Urinary bladder (tissue), 4 donors: ENCODE measurements at regions not wholly inside any gene's neighbourhood (a gene's known extent, or its start where the extent isn't known, plus 50 kb on each side); places are given as distances from the start of the nearest gene placed in this dataset. TPM values are rescaled to one million over a fixed set of nuclear protein-coding genes. Genes with fewer than 3 reads are reported as not detected.

ENCODE experiments used
- DNase-seq: peaks from one replicate; pipeline ENCODE4 v3.0.0-alpha.2; 2015; ENCODE audit errors: extremely low spot score
- H3K27ac ChIP-seq: one replicate; pipeline ENCODE4 v1.5.1; 2013; ENCODE audit warnings: low read depth, mild to moderate bottlenecking, moderate library complexity
- H3K36me3 ChIP-seq: one replicate; pipeline ENCODE4 v1.6.1; 2013; ENCODE audit warnings: mild to moderate bottlenecking, moderate library complexity; ENCODE audit not compliant: insufficient read depth
- H3K4me1 ChIP-seq: one replicate; pipeline ENCODE4 v1.6.1; 2013; ENCODE audit warnings: mild to moderate bottlenecking, moderate library complexity; ENCODE audit not compliant: insufficient read depth
- H3K4me3 ChIP-seq: one replicate; pipeline ENCODE4 v1.5.1; 2013; ENCODE audit warnings: low read depth, low read length
- WGBS: extraction: QIAGEN DNeasy Blood & Tissue Kit; methylation state at CpG from one replicate; pipeline ENCODE4 v1.1.7; 2013; 5-methylcytosine and 5-hydroxymethylcytosine counted together
- small RNA-seq: library from RNA; depleted of rRNA; stranded (forward); fragments of <200 nt; gene quantifications from one replicate; pipeline ENCODE3, GENCODE V24; 2014
- donor health status: healthy with polysubstance abuse.
- donor health status: healthy.

- Histone ChIP-seq H3K27ac (no peak overlapping the region), H3K36me3 (no peaks in the 10 kb centered on the region), H3K4me1 (no peaks in the 10 kb centered on the region), H3K4me3 (no peak overlapping the region)
- 24% methylated on average over 1 of the region's 1 CpG for WGBS
- no peak for DNase-seq
Measured at GRCh38 chr5:52177193-52177592, 610.5 kb upstream of the ITGA1 start.

GRCh38 chr5:52181403-52181802 is 606.3 kb upstream of the ITGA1 start:
- Histone ChIP-seq H3K27ac (no peak overlapping the region), H3K4me1 (no peaks in the 10 kb centered on the region), H3K36me3 (no peaks in the 10 kb centered on the region), H3K4me3 (no peak overlapping the region)
- 25% methylated on average over 2 of the region's 2 CpGs for WGBS
- DNase-seq: no peak

GRCh38 chr5:52190737-52191136 is 597.0 kb upstream of the ITGA1 start:
- no peaks in the 10 kb centered on the region for H3K36me3 ChIP-seq
- no peak for DNase-seq

GRCh38 chr5:52199833-52200232 is 587.9 kb upstream of the ITGA1 start:
- H3K27ac ChIP-seq: no peak overlapping the region
- H3K4me3 ChIP-seq: no peak overlapping the region
- H3K4me1 ChIP-seq: no peaks in the 10 kb centered on the region
- DNase-seq: no peak
- WGBS: 90% methylated on average over 9 of the region's 9 CpGs
- H3K36me3 ChIP-seq: no peaks in the 10 kb centered on the region

More at GRCh38 chr5:52190737-52191136, 597.0 kb upstream of the ITGA1 start:
- Histone ChIP-seq H3K4me1 (no peaks in the 10 kb centered on the region), H3K27ac (no peak overlapping the region), H3K4me3 (no peak overlapping the region)

- Histone ChIP-seq H3K4me3 (no peak overlapping the region), H3K4me1 (no peaks in the 10 kb centered on the region), H3K36me3 (no peaks in the 10 kb centered on the region), H3K27ac (no peak overlapping the region)
- DNase-seq: no peak
- 97% methylated on average over 14 of the region's 14 CpGs for WGBS
Measured at GRCh38 chr5:52202256-52202655, 585.5 kb upstream of the ITGA1 start.

- no peaks in the 10 kb centered on the region for H3K4me1 ChIP-seq
- H3K36me3 ChIP-seq: no peaks in the 10 kb centered on the region
- no peak overlapping the region for H3K27ac ChIP-seq
- no peak overlapping the region for H3K4me3 ChIP-seq
- DNase-seq: no peak
- 71% methylated on average over 3 of the region's 3 CpGs for WGBS
Measured at GRCh38 chr5:52204310-52204709, 583.4 kb upstream of the ITGA1 start.

Small RNA genes lying in the stretch of these regions (small RNA-seq; reads per million reads assigned to genes)
- not detected for gene RNA5SP182
